Thyroid gland (tissue), 4 donors: ENCODE measurements at regions not wholly inside any gene's neighbourhood (a gene's known extent, or its start where the extent isn't known, plus 50 kb on each side); places are given as distances from the start of the nearest gene placed in this dataset.

ENCODE experiments used
- POLR2A ChIP-seq, 2 donors: fragments of 450-650 bp; IDR thresholded peaks; one replicate each; pipeline ENCODE4 v1.6.1; 2017; ENCODE audit warnings: antibody characterized with exemption in 2 of 2, mild to moderate bottlenecking in 2 of 2, moderate library complexity in 1 of 2
- TF ChIP-seq, protein P1 (sequence below), 6 experiments: fragments of 200-600 bp in 3 of 6; fragments of 450-650 bp in 3 of 6; sonication (generic) in 3 of 6; IDR thresholded peaks; one replicate each; pipeline ENCODE4 v1.5.1; 2016 to 2019; ENCODE audit warnings: antibody characterized with exemption in 6 of 6, mild to moderate bottlenecking in 2 of 6, inconsistent platforms in 1 of 6, moderate library complexity in 1 of 6

DNA sequence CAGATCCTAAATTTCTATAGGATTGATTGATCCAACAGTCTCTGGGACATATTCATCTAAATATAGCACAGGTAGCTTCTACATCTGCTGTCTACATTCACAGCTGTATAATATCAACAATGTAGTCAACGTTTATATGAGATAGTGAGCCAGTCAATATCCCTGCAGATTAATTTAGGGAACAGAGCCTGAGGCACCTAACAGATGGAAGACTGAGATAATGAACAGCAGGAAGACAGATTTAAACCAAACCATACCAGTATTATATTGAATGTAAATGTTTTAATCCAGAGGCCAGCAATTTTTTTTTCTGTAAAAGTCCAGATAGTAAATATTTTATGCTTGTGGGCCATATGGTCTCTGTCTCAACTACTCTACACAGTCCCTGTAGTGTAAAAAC, 2072.4 kb downstream of the MRPL39 start:
- TF ChIP-seq, protein P1, sequence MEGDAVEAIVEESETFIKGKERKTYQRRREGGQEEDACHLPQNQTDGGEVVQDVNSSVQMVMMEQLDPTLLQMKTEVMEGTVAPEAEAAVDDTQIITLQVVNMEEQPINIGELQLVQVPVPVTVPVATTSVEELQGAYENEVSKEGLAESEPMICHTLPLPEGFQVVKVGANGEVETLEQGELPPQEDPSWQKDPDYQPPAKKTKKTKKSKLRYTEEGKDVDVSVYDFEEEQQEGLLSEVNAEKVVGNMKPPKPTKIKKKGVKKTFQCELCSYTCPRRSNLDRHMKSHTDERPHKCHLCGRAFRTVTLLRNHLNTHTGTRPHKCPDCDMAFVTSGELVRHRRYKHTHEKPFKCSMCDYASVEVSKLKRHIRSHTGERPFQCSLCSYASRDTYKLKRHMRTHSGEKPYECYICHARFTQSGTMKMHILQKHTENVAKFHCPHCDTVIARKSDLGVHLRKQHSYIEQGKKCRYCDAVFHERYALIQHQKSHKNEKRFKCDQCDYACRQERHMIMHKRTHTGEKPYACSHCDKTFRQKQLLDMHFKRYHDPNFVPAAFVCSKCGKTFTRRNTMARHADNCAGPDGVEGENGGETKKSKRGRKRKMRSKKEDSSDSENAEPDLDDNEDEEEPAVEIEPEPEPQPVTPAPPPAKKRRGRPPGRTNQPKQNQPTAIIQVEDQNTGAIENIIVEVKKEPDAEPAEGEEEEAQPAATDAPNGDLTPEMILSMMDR (IDR thresholded peaks at IDR 0.05) = no peak
- no peak for TF ChIP-seq POLR2A (IDR thresholded peaks at IDR 0.05)
